GM12878 (cell line): ENCODE measurements at regions not wholly inside any gene's neighbourhood (a gene's known extent, or its start where the extent isn't known, plus 50 kb on each side); places are given as distances from the start of the nearest gene placed in this dataset.

Experiments
- MEF2A ChIP-seq: IDR thresholded peaks from 2 replicates; pipeline ENCODE4 v1.6.1; 2011; ENCODE audit warnings: low read depth, mild to moderate bottlenecking, low read length, moderate library complexity; ENCODE audit not compliant: insufficient read depth
- POLR2A ChIP-seq: IDR thresholded peaks from 2 replicates; pipeline ENCODE4 v1.6.1; 2011; ENCODE audit warnings: low read depth, mild to moderate bottlenecking, low read length
- ZNF384 ChIP-seq: IDR thresholded peaks from 2 replicates; pipeline ENCODE4 v1.6.1; 2012; ENCODE audit warnings: low read depth, mild to moderate bottlenecking, low read length, improper control_type of control experiment, borderline replicate concordance
- TF ChIP-seq, protein P1 (sequence below): IDR thresholded peaks from 2 replicates; pipeline ENCODE4 v1.6.1; 2011; ENCODE audit warnings: low read depth, low read length, improper control_type of control experiment, borderline replicate concordance
- TF ChIP-seq, protein P2 (sequence below): IDR thresholded peaks from 2 replicates; pipeline ENCODE4 v1.6.1; 2012; ENCODE audit warnings: mild to moderate bottlenecking, low read depth, low read length

- TF ChIP-seq, protein P1, sequence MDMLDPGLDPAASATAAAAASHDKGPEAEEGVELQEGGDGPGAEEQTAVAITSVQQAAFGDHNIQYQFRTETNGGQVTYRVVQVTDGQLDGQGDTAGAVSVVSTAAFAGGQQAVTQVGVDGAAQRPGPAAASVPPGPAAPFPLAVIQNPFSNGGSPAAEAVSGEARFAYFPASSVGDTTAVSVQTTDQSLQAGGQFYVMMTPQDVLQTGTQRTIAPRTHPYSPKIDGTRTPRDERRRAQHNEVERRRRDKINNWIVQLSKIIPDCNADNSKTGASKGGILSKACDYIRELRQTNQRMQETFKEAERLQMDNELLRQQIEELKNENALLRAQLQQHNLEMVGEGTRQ = no peak
- TF ChIP-seq ZNF384 = no peak
- TF ChIP-seq, protein P2, sequence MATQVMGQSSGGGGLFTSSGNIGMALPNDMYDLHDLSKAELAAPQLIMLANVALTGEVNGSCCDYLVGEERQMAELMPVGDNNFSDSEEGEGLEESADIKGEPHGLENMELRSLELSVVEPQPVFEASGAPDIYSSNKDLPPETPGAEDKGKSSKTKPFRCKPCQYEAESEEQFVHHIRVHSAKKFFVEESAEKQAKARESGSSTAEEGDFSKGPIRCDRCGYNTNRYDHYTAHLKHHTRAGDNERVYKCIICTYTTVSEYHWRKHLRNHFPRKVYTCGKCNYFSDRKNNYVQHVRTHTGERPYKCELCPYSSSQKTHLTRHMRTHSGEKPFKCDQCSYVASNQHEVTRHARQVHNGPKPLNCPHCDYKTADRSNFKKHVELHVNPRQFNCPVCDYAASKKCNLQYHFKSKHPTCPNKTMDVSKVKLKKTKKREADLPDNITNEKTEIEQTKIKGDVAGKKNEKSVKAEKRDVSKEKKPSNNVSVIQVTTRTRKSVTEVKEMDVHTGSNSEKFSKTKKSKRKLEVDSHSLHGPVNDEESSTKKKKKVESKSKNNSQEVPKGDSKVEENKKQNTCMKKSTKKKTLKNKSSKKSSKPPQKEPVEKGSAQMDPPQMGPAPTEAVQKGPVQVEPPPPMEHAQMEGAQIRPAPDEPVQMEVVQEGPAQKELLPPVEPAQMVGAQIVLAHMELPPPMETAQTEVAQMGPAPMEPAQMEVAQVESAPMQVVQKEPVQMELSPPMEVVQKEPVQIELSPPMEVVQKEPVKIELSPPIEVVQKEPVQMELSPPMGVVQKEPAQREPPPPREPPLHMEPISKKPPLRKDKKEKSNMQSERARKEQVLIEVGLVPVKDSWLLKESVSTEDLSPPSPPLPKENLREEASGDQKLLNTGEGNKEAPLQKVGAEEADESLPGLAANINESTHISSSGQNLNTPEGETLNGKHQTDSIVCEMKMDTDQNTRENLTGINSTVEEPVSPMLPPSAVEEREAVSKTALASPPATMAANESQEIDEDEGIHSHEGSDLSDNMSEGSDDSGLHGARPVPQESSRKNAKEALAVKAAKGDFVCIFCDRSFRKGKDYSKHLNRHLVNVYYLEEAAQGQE = no peak
- TF ChIP-seq POLR2A = no peak
- no peak for TF ChIP-seq MEF2A
These were observed 308.3 kb downstream of the SOX9 start for GRCh38 chr17:72429066-72429638.
